Keratinocyte (primary cell): ENCODE measurements at regions not wholly inside any gene's neighbourhood (a gene's known extent, or its start where the extent isn't known, plus 50 kb on each side); places are given as distances from the start of the nearest gene placed in this dataset.

ENCODE experiments used
- CTCF ChIP-seq, 3 experiments: IDR thresholded peaks in 1 of 3; conservative IDR thresholded peaks in 1 of 3; optimal IDR thresholded peaks in 1 of 3; 2 replicates in 2 of 3; 3 replicates in 1 of 3; pipeline versions ENCODE3 to v1.5.1; 2011; ENCODE audit warnings: low read length in 3 of 3, mild to moderate bottlenecking in 3 of 3, moderate library complexity in 2 of 3, control low read depth in 1 of 3, inconsistent platforms in 1 of 3; ENCODE audit not compliant: insufficient read depth in 2 of 3; ENCODE audit errors: extremely low read depth in 1 of 3
- EZH2 ChIP-seq: IDR thresholded peaks from one replicate; pipeline ENCODE4 v1.6.1; 2012; ENCODE audit warnings: inconsistent platforms, mild to moderate bottlenecking, low read length, moderate library complexity

- TF ChIP-seq CTCF (optimal IDR thresholded peaks at IDR 0.05 in 1 of 3, IDR thresholded peaks at IDR 0.05 in 1 of 3, conservative IDR thresholded peaks at IDR 0.05 in 1 of 3; ENCODE audit: extremely low read depth in 1 of 3, insufficient read depth in 2 of 3, low read length in 3 of 3), result no peak
- TF ChIP-seq EZH2, result no peak
These were observed 740.0 kb upstream of the TBX3 start for GRCh38 chr12:115424003-115424402.
